Astrocyte (in vitro differentiated cells and primary cell): ENCODE measurements at regions not wholly inside any gene's neighbourhood (a gene's known extent, or its start where the extent isn't known, plus 50 kb on each side); places are given as distances from the start of the nearest gene placed in this dataset.

Source experiments
- EZH2 ChIP-seq: IDR thresholded peaks from 2 replicates; pipeline ENCODE4 v1.6.1; 2012; ENCODE audit warnings: mild to moderate bottlenecking, low read length, inconsistent platforms; ENCODE audit not compliant: insufficient read depth
- TF ChIP-seq, protein P1 (sequence below): IDR thresholded peaks from 2 replicates; pipeline ENCODE4 v1.5.1; 2011; ENCODE audit warnings: low read depth, mild to moderate bottlenecking, inconsistent platforms, low read length, moderate library complexity; ENCODE audit not compliant: insufficient read depth

DNA sequence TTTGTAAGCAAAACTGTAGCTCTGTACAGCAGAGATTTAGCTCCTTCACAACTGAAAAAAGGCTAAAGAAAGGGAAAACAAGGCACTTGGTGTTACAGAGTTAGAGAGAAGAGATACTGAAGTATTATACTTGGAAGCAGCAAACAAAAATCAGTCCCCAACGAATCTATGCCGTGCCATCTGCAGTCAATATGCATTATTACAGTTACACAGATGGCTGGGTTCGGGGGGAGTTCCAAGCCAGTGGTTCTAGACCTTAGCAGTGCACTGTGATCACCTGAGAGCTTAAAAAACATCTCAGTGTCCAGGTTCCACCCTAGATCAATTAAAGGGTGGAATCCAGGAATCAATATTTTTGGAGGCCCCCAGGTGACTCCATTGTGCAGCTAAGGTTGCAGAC is 489.9 kb downstream of the SHISA9 start:
- TF ChIP-seq, protein P1, sequence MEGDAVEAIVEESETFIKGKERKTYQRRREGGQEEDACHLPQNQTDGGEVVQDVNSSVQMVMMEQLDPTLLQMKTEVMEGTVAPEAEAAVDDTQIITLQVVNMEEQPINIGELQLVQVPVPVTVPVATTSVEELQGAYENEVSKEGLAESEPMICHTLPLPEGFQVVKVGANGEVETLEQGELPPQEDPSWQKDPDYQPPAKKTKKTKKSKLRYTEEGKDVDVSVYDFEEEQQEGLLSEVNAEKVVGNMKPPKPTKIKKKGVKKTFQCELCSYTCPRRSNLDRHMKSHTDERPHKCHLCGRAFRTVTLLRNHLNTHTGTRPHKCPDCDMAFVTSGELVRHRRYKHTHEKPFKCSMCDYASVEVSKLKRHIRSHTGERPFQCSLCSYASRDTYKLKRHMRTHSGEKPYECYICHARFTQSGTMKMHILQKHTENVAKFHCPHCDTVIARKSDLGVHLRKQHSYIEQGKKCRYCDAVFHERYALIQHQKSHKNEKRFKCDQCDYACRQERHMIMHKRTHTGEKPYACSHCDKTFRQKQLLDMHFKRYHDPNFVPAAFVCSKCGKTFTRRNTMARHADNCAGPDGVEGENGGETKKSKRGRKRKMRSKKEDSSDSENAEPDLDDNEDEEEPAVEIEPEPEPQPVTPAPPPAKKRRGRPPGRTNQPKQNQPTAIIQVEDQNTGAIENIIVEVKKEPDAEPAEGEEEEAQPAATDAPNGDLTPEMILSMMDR = no peak
- no peak for TF ChIP-seq EZH2
